CD4-positive, alpha-beta memory T cell (primary cell): ENCODE measurements at regions not wholly inside any gene's neighbourhood (a gene's known extent, or its start where the extent isn't known, plus 50 kb on each side); places are given as distances from the start of the nearest gene placed in this dataset.

ENCODE experiments used
- CTCF ChIA-PET: fragments of 350-600 bp; sonication (Branson Sonifier 250); formaldehyde crosslinking; loops from one replicate; lab custom pipeline; 2021; ENCODE audit warnings: inconsistent platforms; ENCODE audit not compliant: partially characterized antibody; lab: Charles Lee
- POLR2A ChIA-PET: fragments of 350-600 bp; sonication (Branson Sonifier 250); formaldehyde crosslinking; loops from one replicate; lab custom pipeline; 2021; ENCODE audit not compliant: partially characterized antibody; lab: Charles Lee
- DNase-seq, 5 donors: peaks; one replicate each; pipeline versions ENCODE4 v3.0.0 to v3.0.0-alpha.2; 2020 to 2022; ENCODE audit warnings: mixed read lengths in 1 of 5
- H3K27ac ChIP-seq: one replicate; pipeline ENCODE4 v1.7.0; 2013; ENCODE audit warnings: low read depth, low read length
- H3K27me3 ChIP-seq: 2 replicates; pipeline ENCODE4 v1.7.0; 2013; ENCODE audit warnings: mild to moderate bottlenecking, low read length, moderate library complexity; ENCODE audit not compliant: insufficient read depth
- H3K36me3 ChIP-seq: 2 replicates; pipeline ENCODE4 v1.7.0; 2013; ENCODE audit warnings: mild to moderate bottlenecking, low read length, moderate library complexity; ENCODE audit not compliant: insufficient read depth
- H3K4me1 ChIP-seq: 2 replicates; pipeline ENCODE4 v1.7.0; 2013; ENCODE audit warnings: mild to moderate bottlenecking, low read length, moderate library complexity; ENCODE audit not compliant: insufficient read depth
- H3K4me3 ChIP-seq, 2 donors: one replicate each; pipeline ENCODE4 v1.7.0; 2013; ENCODE audit warnings: low read length in 2 of 2, mild to moderate bottlenecking in 1 of 2
- H3K9me3 ChIP-seq, 2 donors: one replicate each; pipeline ENCODE4 v1.7.0; 2013; ENCODE audit warnings: low read length in 2 of 2, control low read depth in 1 of 2; ENCODE audit not compliant: control insufficient read depth in 1 of 2
- H3K27ac Mint-ChIP-seq, 7 donors: one replicate each; pipeline ENCODE4 v1.8.0; 2020 to 2021; ENCODE audit warnings: mixed read lengths in 7 of 7, mild to moderate bottlenecking in 6 of 7, inconsistent platforms in 3 of 7, moderate library complexity in 3 of 7
- H3K27me3 Mint-ChIP-seq, 2 donors: one replicate each; pipeline ENCODE4 v1.8.0; 2020 to 2021; ENCODE audit warnings: mixed read lengths in 2 of 2
- H3K36me3 Mint-ChIP-seq, 2 donors: one replicate each; pipeline ENCODE4 v1.8.0; 2020 to 2021; ENCODE audit warnings: mixed read lengths in 2 of 2, inconsistent platforms in 1 of 2, mild to moderate bottlenecking in 1 of 2
- H3K4me1 Mint-ChIP-seq, 4 donors: one replicate each; pipeline ENCODE4 v1.8.0; 2020 to 2021; ENCODE audit warnings: mixed read lengths in 4 of 4, mild to moderate bottlenecking in 1 of 4
- H3K4me3 Mint-ChIP-seq, 8 donors: one replicate each; pipeline ENCODE4 v1.8.0; 2020 to 2021; ENCODE audit warnings: mixed read lengths in 8 of 8, mild to moderate bottlenecking in 7 of 8, moderate library complexity in 6 of 8, inconsistent platforms in 3 of 8
- H3K9me3 Mint-ChIP-seq, 8 donors: one replicate each; pipeline ENCODE4 v1.8.0; 2020 to 2021; ENCODE audit warnings: mixed read lengths in 8 of 8, mild to moderate bottlenecking in 5 of 8, inconsistent platforms in 3 of 8, moderate library complexity in 1 of 8
- intact Hi-C: fragments of 100-400 bp; cut with micrococcal nuclease; formaldehyde crosslinking; loops from one replicate; pipeline ENCODE4 v1.15.1; 2023

GRCh38 chr6:82571455-82571854 is 207.8 kb downstream of the TPBG start:
- Histone ChIP-seq H3K27ac (no peak overlapping the region), H3K4me3 (no peak overlapping the region), H3K36me3 (no peaks in the 10 kb centered on the region), H3K27me3 (no peaks in the 10 kb centered on the region), H3K4me1 (no peaks in the 10 kb centered on the region), H3K9me3 (no peaks in the 10 kb centered on the region)
- Mint-ChIP-seq H3K4me3 (no peak overlapping the region), H3K9me3 (peaks cover 0 to 15% (median 11%) of the 10 kb centered on the region in 8 donors), H3K4me1 (no peaks in the 10 kb centered on the region), H3K27ac (no peak overlapping the region), H3K27me3 (no peaks in the 10 kb centered on the region), H3K36me3 (no peaks in the 10 kb centered on the region)
- ChIA-PET CTCF (no interaction called here), POLR2A (no interaction called here)
- intact Hi-C loops: no loop called here
- DNase-seq: no peak

GRCh38 chr6:82573254-82573972 is 209.8 kb downstream of the TPBG start:
- Mint-ChIP-seq H3K27me3 (no peaks in the 10 kb centered on the region), H3K4me3 (no peak overlapping the region), H3K27ac (no peak overlapping the region), H3K36me3 (no peaks in the 10 kb centered on the region), H3K4me1 (no peaks in the 10 kb centered on the region), H3K9me3 (peaks cover 0 to 23% (median 14%) of the 10 kb centered on the region in 8 donors)
- Histone ChIP-seq H3K4me3 (no peak overlapping the region), H3K9me3 (no peaks in the 10 kb centered on the region), H3K36me3 (no peaks in the 10 kb centered on the region), H3K27ac (no peak overlapping the region), H3K27me3 (no peaks in the 10 kb centered on the region), H3K4me1 (no peaks in the 10 kb centered on the region)
- no peak for DNase-seq
- POLR2A ChIA-PET: no interaction called here
- CTCF ChIA-PET: no interaction called here
- intact Hi-C loops: no loop called here

- Histone ChIP-seq H3K27ac (no peak overlapping the region), H3K27me3 (no peaks in the 10 kb centered on the region), H3K36me3 (no peaks in the 10 kb centered on the region), H3K4me3 (no peak overlapping the region), H3K9me3 (no peaks in the 10 kb centered on the region), H3K4me1 (no peaks in the 10 kb centered on the region)
- peaks cover 0 to 5% of the 10 kb centered on the region in 2 donors for H3K27me3 Mint-ChIP-seq
- H3K4me3 Mint-ChIP-seq: no peak overlapping the region
- H3K36me3 Mint-ChIP-seq: no peaks in the 10 kb centered on the region
- CTCF ChIA-PET: no interaction called here
- H3K27ac Mint-ChIP-seq: no peak overlapping the region
- POLR2A ChIA-PET: no interaction called here
- H3K9me3 Mint-ChIP-seq: peaks cover 0 to 23% (median 14%) of the 10 kb centered on the region in 8 donors
- no peaks in the 10 kb centered on the region for H3K4me1 Mint-ChIP-seq
- intact Hi-C loops: no loop called here
- no peak for DNase-seq
Observed at GRCh38 chr6:82576284-82576683, 212.7 kb downstream of the TPBG start.

- intact Hi-C loops: no loop called here
- DNase-seq: no peak
- Mint-ChIP-seq H3K4me3 (no peak overlapping the region), H3K27me3 (peaks cover 0 to 8% of the 10 kb centered on the region in 2 donors), H3K36me3 (no peaks in the 10 kb centered on the region), H3K4me1 (peaks cover 0 to under 1% (median 0%) of the 10 kb centered on the region in 4 donors), H3K27ac (no peak overlapping the region), H3K9me3 (no peaks in the 10 kb centered on the region)
- H3K4me1 ChIP-seq: no peaks in the 10 kb centered on the region
- H3K27ac ChIP-seq: no peak overlapping the region
- CTCF ChIA-PET: no interaction called here
- H3K27me3 ChIP-seq: no peaks in the 10 kb centered on the region
- POLR2A ChIA-PET: no interaction called here
- no peak overlapping the region for H3K4me3 ChIP-seq
- H3K36me3 ChIP-seq: no peaks in the 10 kb centered on the region
- H3K9me3 ChIP-seq: no peaks in the 10 kb centered on the region
Observed at GRCh38 chr6:82584194-82584695, 220.6 kb downstream of the TPBG start.

- no peak overlapping the region for H3K4me3 Mint-ChIP-seq
- H3K27me3 Mint-ChIP-seq: peaks cover 0 to 5% of the 10 kb centered on the region in 2 donors
- H3K27ac Mint-ChIP-seq: no peak overlapping the region
- no peaks in the 10 kb centered on the region for H3K9me3 ChIP-seq
- H3K9me3 Mint-ChIP-seq: no peaks in the 10 kb centered on the region
- H3K27me3 ChIP-seq: no peaks in the 10 kb centered on the region
- no peak overlapping the region for H3K27ac ChIP-seq
- intact Hi-C loops: no loop called here
- DNase-seq: no peak
- no peaks in the 10 kb centered on the region for H3K36me3 ChIP-seq
- H3K4me3 ChIP-seq: no peak overlapping the region
- no peaks in the 10 kb centered on the region for H3K4me1 ChIP-seq
- H3K36me3 Mint-ChIP-seq: no peaks in the 10 kb centered on the region
- ChIA-PET CTCF (no interaction called here), POLR2A (no interaction called here)
- H3K4me1 Mint-ChIP-seq: peaks cover 0 to 5% (median 0%) of the 10 kb centered on the region in 4 donors
Observed at GRCh38 chr6:82584856-82585255, 221.2 kb downstream of the TPBG start.

GRCh38 chr6:82588020-82588419 is 224.4 kb downstream of the TPBG start:
- H3K4me1 Mint-ChIP-seq: peaks cover 0 to 5% (median 0%) of the 10 kb centered on the region in 4 donors
- Histone ChIP-seq H3K27ac (no peak overlapping the region), H3K4me3 (no peak overlapping the region), H3K4me1 (no peaks in the 10 kb centered on the region), H3K9me3 (no peaks in the 10 kb centered on the region), H3K27me3 (no peaks in the 10 kb centered on the region), H3K36me3 (no peaks in the 10 kb centered on the region)
- peak in 1 of 5 donors; percentile 29 for DNase-seq
- no peaks in the 10 kb centered on the region for H3K36me3 Mint-ChIP-seq
- no peaks in the 10 kb centered on the region for H3K9me3 Mint-ChIP-seq
- intact Hi-C loops: loop anchor here (2.0 kb wide), 1 partner anchor 317 kb away; no protein-coding TSS in a partner anchor
- no peak overlapping the region for H3K27ac Mint-ChIP-seq
- CTCF ChIA-PET: no interaction called here
- POLR2A ChIA-PET: no interaction called here
- H3K4me3 Mint-ChIP-seq: no peak overlapping the region
- peaks cover 0 to 5% of the 10 kb centered on the region in 2 donors for H3K27me3 Mint-ChIP-seq

- Histone ChIP-seq H3K27me3 (no peaks in the 10 kb centered on the region), H3K9me3 (no peaks in the 10 kb centered on the region), H3K36me3 (no peaks in the 10 kb centered on the region), H3K27ac (no peak overlapping the region), H3K4me1 (no peaks in the 10 kb centered on the region), H3K4me3 (no peak overlapping the region)
- intact Hi-C loops: loop anchor here (2.0 kb wide), 1 partner anchor 318 kb away; no protein-coding TSS in a partner anchor
- Mint-ChIP-seq H3K4me1 (peaks cover 0 to 5% (median 0%) of the 10 kb centered on the region in 4 donors), H3K27me3 (peaks cover 0 to 3% of the 10 kb centered on the region in 2 donors), H3K36me3 (no peaks in the 10 kb centered on the region), H3K9me3 (no peaks in the 10 kb centered on the region), H3K4me3 (no peak overlapping the region), H3K27ac (no peak overlapping the region)
- ChIA-PET POLR2A (no interaction called here), CTCF (no interaction called here)
- no peak for DNase-seq
Observed at GRCh38 chr6:82588859-82589412, 225.3 kb downstream of the TPBG start.
